NCI-H2081 treated with DMSO at 0.1 percent for 48 hours (cell line): ENCODE measurements at regions not wholly inside any gene's neighbourhood (a gene's known extent, or its start where the extent isn't known, plus 50 kb on each side); places are given as distances from the start of the nearest gene placed in this dataset.
"Not testable (repeated sequence)": the region's sequence is repeated elsewhere in the genome, so short reads cannot be mapped to it uniquely, and the experiment has no call there.

Experiments used
- DNase-seq: peaks from one replicate; lab custom pipeline; 2025; lab: John Stamatoyannopoulos, UW

- DNase-seq, result no peak
Measured at GRCh38 chr10:23872290-23872689, 336.6 kb upstream of the KIAA1217 start.

DNA sequence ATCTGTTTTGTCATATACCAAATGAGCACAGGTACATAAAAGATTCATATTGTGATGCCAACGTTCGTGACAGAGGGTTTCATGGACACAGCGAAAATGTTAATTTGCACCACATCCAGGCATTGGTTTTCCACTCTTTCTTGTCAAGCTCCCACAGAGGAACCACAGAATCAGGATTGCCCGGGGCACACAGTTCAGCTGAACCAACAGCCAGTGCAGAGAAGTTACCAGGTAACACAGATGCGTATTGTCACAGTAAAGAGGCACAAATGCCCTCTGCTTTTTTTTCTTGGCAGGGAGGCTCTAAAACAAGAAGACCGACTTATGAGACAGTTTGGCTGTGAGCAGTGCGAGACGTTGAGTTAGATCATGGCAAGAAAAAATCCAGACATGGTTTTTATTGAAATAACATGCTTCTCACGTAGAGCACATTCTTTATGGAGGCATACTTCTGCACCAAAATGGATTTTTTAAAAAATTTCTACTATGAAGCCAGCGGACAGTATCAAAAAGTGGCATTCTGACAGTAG, 331.1 kb upstream of the KIAA1217 start:
- DNase-seq, result no peak

DNA sequence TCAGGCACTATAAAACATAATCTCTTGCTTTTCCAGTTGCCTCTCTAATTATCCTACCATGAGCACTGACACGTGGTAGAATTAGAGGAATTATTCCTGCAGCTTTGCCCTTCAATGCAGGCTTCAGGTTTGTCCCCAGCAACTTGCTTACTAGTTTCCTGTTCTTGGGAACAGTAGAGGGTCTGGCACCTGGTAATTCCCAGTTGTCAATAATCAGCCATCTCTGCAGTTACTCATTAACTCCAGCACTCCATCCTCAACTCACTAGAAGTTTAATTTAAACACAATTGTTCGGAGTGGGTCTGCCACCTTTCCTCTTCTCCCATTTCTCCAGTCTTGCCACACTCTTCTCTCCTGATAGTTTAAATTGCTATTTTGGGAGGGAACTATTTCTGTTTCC, 324.3 kb upstream of the KIAA1217 start:
- DNase-seq, result no peak

DNA sequence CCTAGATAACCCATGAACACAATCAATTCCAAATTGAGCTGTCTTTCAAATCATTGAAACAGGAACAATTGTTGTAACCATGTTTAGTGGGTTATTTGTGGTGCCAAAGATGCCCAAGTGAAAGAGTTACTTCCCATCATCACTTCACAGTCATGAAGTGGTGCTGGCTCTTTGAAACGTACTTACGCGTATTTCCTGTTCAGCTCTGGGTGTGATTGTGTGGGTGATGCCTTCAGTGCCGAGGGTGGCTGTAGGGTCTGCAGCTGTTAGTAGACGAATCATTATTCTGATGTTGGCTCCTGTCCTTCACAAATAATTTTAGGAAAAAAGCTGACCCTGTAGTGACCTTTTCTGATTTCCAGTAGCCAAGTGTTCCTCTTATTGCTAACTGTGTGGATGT, 323.1 kb upstream of the KIAA1217 start:
- no peak for DNase-seq

DNA sequence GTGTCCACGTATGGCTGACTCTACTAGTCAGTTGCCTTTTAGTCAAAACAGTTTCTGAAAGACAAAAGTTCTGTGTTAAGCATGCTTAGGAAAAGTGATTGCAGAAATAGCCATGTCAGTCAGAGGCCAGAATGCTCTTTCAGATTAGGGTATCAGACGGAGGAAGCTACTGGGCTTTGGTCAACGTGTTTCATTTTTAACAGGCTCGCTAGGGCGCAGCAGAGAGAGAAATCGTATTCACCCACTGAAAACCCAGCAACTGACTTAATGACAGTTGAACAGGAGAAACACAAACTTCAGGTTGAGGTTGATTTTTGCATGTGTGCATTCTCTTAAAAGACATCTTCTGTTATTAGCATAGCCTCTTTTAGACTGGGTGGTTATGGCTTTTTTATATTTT, 322.6 kb upstream of the KIAA1217 start:
- DNase-seq, result no peak

DNA sequence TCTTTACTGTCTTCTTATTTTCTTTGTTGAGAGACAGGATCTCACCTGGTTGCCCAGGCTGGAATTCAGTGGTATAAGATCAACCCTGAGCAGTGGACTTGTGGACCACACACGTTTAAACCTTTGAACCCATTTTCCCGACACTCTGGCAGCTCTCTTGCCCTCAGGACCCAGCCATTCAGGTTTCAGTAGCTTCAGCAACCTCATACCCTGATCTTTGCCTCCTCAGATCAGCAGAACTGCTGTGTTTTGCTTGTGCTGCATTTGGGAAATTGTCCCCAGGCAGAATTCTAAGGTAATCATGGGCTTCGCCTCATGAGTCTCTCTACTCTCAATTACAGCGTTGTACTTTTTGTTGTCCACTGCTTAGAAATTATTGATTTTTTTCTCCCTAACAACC, 317.6 kb upstream of the KIAA1217 start:
- DNase-seq, result no peak

DNA sequence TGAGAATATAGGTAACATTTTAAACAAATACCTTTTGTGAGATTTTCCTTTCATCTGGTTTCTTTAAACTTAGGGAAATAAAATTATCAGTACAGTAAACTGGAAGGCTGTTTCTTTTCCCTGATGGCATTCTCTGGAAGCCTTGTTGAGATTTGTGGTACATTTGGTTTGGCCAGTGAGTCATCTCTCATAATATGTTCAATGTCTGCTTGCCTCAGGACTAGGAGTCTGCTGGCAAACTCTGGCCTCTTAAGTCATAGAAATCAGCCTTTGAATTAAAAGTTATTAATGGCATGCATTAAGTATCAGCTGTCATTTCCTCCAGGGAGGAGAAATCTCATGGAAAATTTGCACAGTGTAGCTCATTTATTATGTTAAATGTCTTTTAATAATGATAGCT, 316.6 kb upstream of the KIAA1217 start:
- no peak for DNase-seq

GRCh38 chr10:23897267-23897666, 311.7 kb upstream of the KIAA1217 start:
- DNase-seq, result no peak

DNA sequence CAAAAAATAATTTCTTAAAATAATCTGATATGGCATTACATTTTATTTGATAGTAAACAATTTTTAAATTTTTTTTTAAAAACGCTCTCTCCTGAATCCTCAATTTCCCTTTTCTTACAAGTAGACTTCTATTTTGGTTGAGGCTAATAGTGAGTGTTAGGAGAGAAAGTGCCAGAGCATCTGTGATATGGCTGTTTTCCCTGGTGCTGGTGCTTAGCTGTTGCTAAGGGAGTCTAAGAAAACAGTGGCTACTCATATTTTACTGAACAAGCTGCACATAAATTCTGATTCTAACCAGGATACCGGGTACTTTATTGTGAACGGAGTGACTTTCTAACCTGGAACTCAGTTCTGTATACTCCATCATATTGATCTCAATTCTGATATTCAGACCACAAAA, 311.1 kb upstream of the KIAA1217 start:
- no peak for DNase-seq

DNA sequence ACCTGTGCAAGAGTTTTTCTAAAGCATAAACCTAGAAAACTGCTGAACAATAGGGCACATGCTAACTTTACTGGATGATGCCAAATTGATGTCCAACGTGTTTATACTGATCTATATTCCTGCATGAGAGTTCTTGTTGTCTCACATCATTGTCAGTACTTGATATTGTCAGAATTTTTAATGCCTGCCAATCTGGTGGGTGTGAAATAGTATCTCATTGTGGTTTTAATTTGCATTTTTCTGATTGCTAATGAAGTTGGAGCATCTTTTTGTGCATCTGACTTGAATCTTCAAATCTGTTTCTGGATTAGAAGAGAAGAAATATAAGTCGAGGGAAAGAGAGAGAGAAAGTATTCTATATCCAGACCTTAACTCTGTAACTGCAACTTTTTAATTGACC, 309.8 kb upstream of the KIAA1217 start:
- DNase-seq, result no peak

GRCh38 chr10:23910291-23910690, 298.6 kb upstream of the KIAA1217 start:
- no peak for DNase-seq

- no peak for DNase-seq
Measured at GRCh38 chr10:23912884-23913404, 296.0 kb upstream of the KIAA1217 start.

- no peak for DNase-seq
Measured at GRCh38 chr10:23914641-23915040, 294.3 kb upstream of the KIAA1217 start.

DNA sequence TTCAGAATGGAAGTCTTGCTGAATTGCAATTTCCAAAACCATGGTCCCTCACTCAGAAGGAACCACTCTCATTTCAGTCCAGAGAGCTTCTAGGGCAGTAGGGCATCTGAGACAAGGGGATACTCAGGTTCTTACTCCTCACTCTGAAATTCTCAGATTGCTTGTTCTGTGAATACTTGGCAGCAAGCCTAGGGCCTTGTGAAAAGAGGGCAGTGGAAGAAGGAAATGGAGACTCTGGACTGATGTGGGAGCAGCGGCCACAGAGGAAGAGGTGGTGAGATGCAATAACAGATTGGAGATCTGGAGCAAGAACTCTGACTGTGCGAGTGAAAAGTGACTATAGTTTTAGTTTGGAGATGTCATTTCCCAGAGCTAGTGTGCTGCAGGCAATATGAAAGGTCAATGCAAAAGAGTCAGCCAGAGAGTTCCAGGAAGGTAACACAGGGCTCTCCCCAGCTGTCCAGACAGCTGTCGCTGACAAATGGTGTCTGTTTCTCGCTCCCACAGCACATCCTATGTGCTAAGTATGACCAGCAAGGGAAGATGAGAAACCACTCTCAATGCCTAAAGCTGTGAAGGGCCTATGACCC, 291.6 kb upstream of the KIAA1217 start:
- no peak for DNase-seq

- no peak for DNase-seq
Measured at GRCh38 chr10:23918090-23918723, 290.7 kb upstream of the KIAA1217 start.

- DNase-seq, result no peak
Measured at GRCh38 chr10:23918839-23919238, 290.1 kb upstream of the KIAA1217 start.

GRCh38 chr10:23927576-23928325, 281.2 kb upstream of the KIAA1217 start:
- DNase-seq, result no peak

DNA sequence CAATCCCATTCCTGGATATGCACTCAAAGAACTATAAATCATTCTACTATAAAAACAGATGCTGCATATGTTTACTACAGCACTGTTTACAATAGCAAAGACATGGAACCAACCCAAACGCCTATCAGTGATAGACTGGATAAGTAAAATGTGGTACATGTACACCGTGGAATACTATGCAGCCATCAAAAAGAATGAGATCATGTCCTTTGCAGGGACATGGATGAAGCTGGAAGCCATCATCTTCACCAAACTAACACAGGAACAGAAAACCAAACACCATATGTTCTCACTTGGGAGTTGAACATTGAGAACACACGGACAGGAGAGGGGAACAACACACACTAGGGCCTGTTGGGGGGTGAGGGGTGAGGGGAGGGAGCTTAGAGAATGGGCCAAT, 274.9 kb upstream of the KIAA1217 start:
- DNase-seq, result not testable (repeated sequence)

DNA sequence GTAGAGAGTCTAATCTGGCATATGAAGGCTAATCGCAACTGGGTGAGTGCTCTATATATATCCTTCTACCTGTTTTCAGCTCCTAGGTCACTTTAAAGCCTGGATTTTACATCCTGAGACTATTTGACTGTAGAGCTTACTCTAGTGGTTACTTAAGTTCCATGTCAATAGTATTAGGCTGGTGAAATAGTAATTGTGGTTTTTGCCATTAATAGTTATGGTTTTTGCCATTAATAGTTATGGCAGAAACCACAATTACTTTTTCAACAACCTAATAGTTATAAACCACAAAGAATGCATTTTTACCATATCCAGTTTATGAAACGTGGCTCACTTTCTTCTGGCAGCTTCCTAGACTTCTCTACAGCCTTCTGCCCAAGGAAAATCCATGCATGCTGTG, 263.1 kb upstream of the KIAA1217 start:
- DNase-seq, result no peak

GRCh38 chr10:23951841-23952240, 257.1 kb upstream of the KIAA1217 start:
- DNase-seq, result no peak

DNA sequence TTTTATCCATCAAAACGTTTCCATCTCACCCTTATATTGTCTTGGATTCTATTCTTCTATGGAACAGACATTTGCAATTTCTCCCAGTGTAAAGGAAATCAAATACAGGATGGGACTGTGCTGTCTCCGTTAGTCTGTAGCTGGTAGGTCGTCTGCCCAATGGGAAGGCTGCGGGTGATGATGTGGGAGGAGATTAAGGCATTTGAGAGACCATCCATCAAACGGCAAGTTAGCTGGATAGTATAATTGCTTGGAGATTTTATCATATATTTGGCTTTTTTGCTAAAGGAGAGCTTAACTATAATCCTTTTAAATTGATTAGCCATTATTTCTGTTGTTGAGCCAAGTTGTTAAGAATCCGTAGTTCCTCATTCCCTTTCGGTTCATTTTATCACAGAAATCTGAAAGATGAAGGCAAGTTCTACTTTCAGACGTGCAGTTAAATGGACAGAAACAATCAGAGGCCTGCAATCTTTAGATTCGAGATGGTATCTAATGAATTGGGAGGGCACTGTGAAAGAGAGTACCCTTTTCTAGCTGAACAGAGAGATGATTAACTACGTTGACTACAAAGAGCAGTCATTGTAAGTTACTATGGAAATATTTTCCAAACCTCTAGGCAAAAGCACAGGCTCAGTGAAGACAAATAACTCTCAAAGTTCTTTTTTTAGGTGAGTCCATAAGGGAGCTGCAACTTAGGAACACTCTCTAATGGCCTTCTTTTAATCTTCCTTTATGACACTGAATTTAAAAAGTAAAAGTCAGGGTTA, 253.3 kb upstream of the KIAA1217 start:
- DNase-seq, result no peak

- DNase-seq, result no peak
Measured at GRCh38 chr10:23965123-23965522, 243.8 kb upstream of the KIAA1217 start.
